ENCODE measurements at regions not wholly inside any gene's neighbourhood (a gene's known extent, or its start where the extent isn't known, plus 50 kb on each side); places are given as distances from the start of the nearest gene placed in this dataset.

- TF ChIP-seq CTCF (IDR thresholded peaks at IDR 0.05; ENCODE audit: poor library complexity, severe bottlenecking) (no peak), POLR2AphosphoS5 (IDR thresholded peaks at IDR 0.05) (no peak), EZH2 (IDR thresholded peaks at IDR 0.05; ENCODE audit: borderline replicate concordance, insufficient read depth, low read length, poor library complexity, severe bottlenecking) (no peak), REST (IDR thresholded peaks at IDR 0.05; ENCODE audit: borderline replicate concordance) (no peak), SMC3 (conservative IDR thresholded peaks at IDR 0.05; ENCODE audit: poor library complexity) (no peak), EP300 (conservative IDR thresholded peaks at IDR 0.05; ENCODE audit: poor library complexity, severe bottlenecking) (no peak), TAF1 (IDR thresholded peaks at IDR 0.05; ENCODE audit: low read depth) (no peak), RAD21 (conservative IDR thresholded peaks at IDR 0.05) (no peak)
These were observed 639.3 kb downstream of the PTPRU start for GRCh38 chr1:29875557-29876028.

Data from neural cell (in vitro differentiated cells).